ENCODE measurements at regions not wholly inside any gene's neighbourhood (a gene's known extent, or its start where the extent isn't known, plus 50 kb on each side); places are given as distances from the start of the nearest gene placed in this dataset.

DNA sequence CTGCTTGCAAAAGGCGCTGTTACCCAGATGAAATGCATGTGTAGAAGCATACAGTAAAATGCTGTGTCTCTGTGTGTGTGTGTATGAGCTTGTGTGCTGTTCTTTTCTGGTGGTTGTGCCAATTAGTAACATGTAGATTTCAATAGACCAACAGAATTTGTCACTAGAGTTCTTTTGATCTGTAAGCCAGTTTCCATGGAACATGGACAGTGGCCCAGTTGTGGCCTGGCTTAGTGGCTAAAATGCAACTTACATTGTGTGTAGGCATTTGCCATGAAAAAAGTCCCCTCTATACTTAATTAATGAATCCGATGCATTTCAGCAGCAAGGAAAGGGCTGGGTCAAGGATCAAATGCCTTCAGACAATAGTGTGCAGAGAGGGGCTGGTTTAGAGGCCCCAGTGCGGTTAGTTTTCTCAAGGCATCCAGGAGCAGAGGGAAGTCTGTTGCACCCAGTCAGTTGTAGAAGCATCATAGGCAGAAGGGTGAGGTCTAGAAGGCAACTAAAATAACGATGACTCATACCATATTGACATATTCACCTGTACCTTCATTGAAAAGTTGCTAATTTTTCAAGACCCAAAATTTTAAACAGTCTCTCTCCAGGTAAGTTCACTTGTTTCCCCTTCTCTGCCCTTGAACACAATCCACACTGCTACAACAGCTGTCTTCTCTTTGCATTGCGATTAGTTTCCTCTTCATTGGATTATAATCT, 366.9 kb upstream of the SPRED2 start:
- Histone ChIP-seq H3K4me3 (ENCODE audit: low read depth in 2 of 2, low read length in 1 of 2) (no peak overlapping the region), H3K9me3 (no peaks in the 10 kb centered on the region), H3K4me1 (ENCODE audit: control insufficient read depth in 1 of 2, insufficient read depth in 2 of 2, low read depth in 1 of 2, low read length in 1 of 2) (peaks cover 0 to 2% of the 10 kb centered on the region in 2 experiments; a peak in 1 of 4 replicates), H3K27ac (ENCODE audit: low read depth in 2 of 2, low read length in 1 of 2) (no peak overlapping the region), H3F3A (replicated peaks; ENCODE audit: insufficient read depth) (no peaks in the 10 kb centered on the region), H4K20me1 (ENCODE audit: insufficient read depth) (no peaks in the 10 kb centered on the region), H2AFZ (ENCODE audit: low read depth) (no peak overlapping the region), H3K36me3 (replicated peaks in 1 of 2; ENCODE audit: control insufficient read depth in 1 of 2, insufficient read depth in 2 of 2, low read length in 1 of 2) (no peaks in the 10 kb centered on the region), H3K9ac (no peak overlapping the region), H3K27me3 (ENCODE audit: insufficient read depth) (no peaks in the 10 kb centered on the region), H3K4me2 (no peak overlapping the region), H3K9me2 (no peaks in the 10 kb centered on the region), H3K79me2 (ENCODE audit: insufficient read depth) (no peaks in the 10 kb centered on the region)
- POLR2A ChIA-PET, result no interaction called here
- CTCF ChIA-PET, result no interaction called here
- DNase-seq, result no peak
- no peak for TF ChIP-seq JUND (IDR thresholded peaks at IDR 0.05)
- no peak for TF ChIP-seq EP300 (IDR thresholded peaks at IDR 0.05; ENCODE audit: borderline replicate concordance in 1 of 2, low read depth in 1 of 2, low read length in 1 of 2)
- no peak for TF ChIP-seq RFX5 (IDR thresholded peaks at IDR 0.05; ENCODE audit: low read length)
- TF ChIP-seq ZBTB33 (IDR thresholded peaks at IDR 0.05; ENCODE audit: borderline replicate concordance, low read depth), result no peak
- TF ChIP-seq CHD2 (IDR thresholded peaks at IDR 0.05; ENCODE audit: low read length, partially characterized antibody), result no peak
- no peak for TF ChIP-seq TAF1 (IDR thresholded peaks at IDR 0.05; ENCODE audit: borderline replicate concordance, low read depth, low read length)
- no peak for TF ChIP-seq GABPA (IDR thresholded peaks at IDR 0.05; ENCODE audit: low read depth)
- TF ChIP-seq ELF1 (IDR thresholded peaks at IDR 0.05), result no peak
- TF ChIP-seq FOXJ3 (CRISPR knock-in tag; IDR thresholded peaks at IDR 0.05), result no peak
- no peak for TF ChIP-seq NFIC (IDR thresholded peaks at IDR 0.05; ENCODE audit: borderline replicate concordance)
- no peak for TF ChIP-seq PBX3 (IDR thresholded peaks at IDR 0.05)
- no peak for TF ChIP-seq FOSL2 (IDR thresholded peaks at IDR 0.05; ENCODE audit: borderline replicate concordance, low read depth)
- no peak for TF ChIP-seq YY1 (IDR thresholded peaks at IDR 0.05; ENCODE audit: low read depth)
- no peak for TF ChIP-seq USF2 (IDR thresholded peaks at IDR 0.05; ENCODE audit: borderline replicate concordance, low read depth, low read length)
- WGBS (ENCODE audit: low lambda C conversion rate), result 33% methylated on average over 5 of the region's 5 CpGs

GRCh38 chr2:65798641-65799040, 366.2 kb upstream of the SPRED2 start:
- no peak overlapping the region for H3K4me3 ChIP-seq (ENCODE audit: low read depth in 2 of 2, low read length in 1 of 2)
- H3K27me3 ChIP-seq (ENCODE audit: insufficient read depth), result no peaks in the 10 kb centered on the region
- H4K20me1 ChIP-seq (ENCODE audit: insufficient read depth), result no peaks in the 10 kb centered on the region
- ChIA-PET CTCF (no interaction called here), POLR2A (no interaction called here)
- no peak overlapping the region for H3K27ac ChIP-seq (ENCODE audit: low read depth in 2 of 2, low read length in 1 of 2)
- peaks cover 0 to 2% of the 10 kb centered on the region in 2 experiments; a peak in 1 of 4 replicates for H3K4me1 ChIP-seq (ENCODE audit: control insufficient read depth in 1 of 2, insufficient read depth in 2 of 2, low read depth in 1 of 2, low read length in 1 of 2)
- no peaks in the 10 kb centered on the region for H3K9me2 ChIP-seq
- H2AFZ ChIP-seq (ENCODE audit: low read depth), result no peak overlapping the region
- H3K9ac ChIP-seq, result no peak overlapping the region
- H3F3A ChIP-seq (replicated peaks; ENCODE audit: insufficient read depth), result no peaks in the 10 kb centered on the region
- H3K79me2 ChIP-seq (ENCODE audit: insufficient read depth), result no peaks in the 10 kb centered on the region
- H3K4me2 ChIP-seq, result no peak overlapping the region
- no peaks in the 10 kb centered on the region for H3K9me3 ChIP-seq
- H3K36me3 ChIP-seq (replicated peaks in 1 of 2; ENCODE audit: control insufficient read depth in 1 of 2, insufficient read depth in 2 of 2, low read length in 1 of 2), result no peaks in the 10 kb centered on the region
- 46% methylated on average over 11 of the region's 11 CpGs for WGBS (ENCODE audit: low lambda C conversion rate)
- DNase-seq, result no peak
- no peak for TF ChIP-seq RCOR1 (IDR thresholded peaks at IDR 0.05; ENCODE audit: low read length)
- TF ChIP-seq JUND (IDR thresholded peaks at IDR 0.05), result no peak
- TF ChIP-seq, protein P1, sequence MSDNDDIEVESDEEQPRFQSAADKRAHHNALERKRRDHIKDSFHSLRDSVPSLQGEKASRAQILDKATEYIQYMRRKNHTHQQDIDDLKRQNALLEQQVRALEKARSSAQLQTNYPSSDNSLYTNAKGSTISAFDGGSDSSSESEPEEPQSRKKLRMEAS (IDR thresholded peaks at IDR 0.05; ENCODE audit: low read depth), result no peak
- no peak for TF ChIP-seq SMC3 (IDR thresholded peaks at IDR 0.05; ENCODE audit: low read depth, low read length)
- no peak for TF ChIP-seq CHD2 (IDR thresholded peaks at IDR 0.05; ENCODE audit: low read length, partially characterized antibody)
- no peak for TF ChIP-seq TEAD4 (IDR thresholded peaks at IDR 0.05; ENCODE audit: borderline replicate concordance, insufficient read depth)
- TF ChIP-seq USF2 (IDR thresholded peaks at IDR 0.05; ENCODE audit: borderline replicate concordance, low read depth, low read length), result no peak
- no peak for TF ChIP-seq ELF1 (IDR thresholded peaks at IDR 0.05)
- TF ChIP-seq RXRA (IDR thresholded peaks at IDR 0.05; ENCODE audit: borderline replicate concordance, low read depth), result no peak
- no peak for TF ChIP-seq GABPA (IDR thresholded peaks at IDR 0.05; ENCODE audit: low read depth)
- TF ChIP-seq POLR2AphosphoS5 (IDR thresholded peaks at IDR 0.05; ENCODE audit: low read depth, low read length), result no peak
- TF ChIP-seq EP300 (IDR thresholded peaks at IDR 0.05; ENCODE audit: borderline replicate concordance in 1 of 2, low read depth in 1 of 2, low read length in 1 of 2), result no peak
